NT2/D1 (cell line): ENCODE measurements at regions not wholly inside any gene's neighbourhood (a gene's known extent, or its start where the extent isn't known, plus 50 kb on each side); places are given as distances from the start of the nearest gene placed in this dataset.

Source experiments
- DNase-seq: peaks from one replicate; pipeline ENCODE4 v3.0.0-alpha.2; 2011; ENCODE audit warnings: low read depth, low spot score
- H3K27me3 ChIP-seq: 2 replicates; pipeline ENCODE4 v1.6.0; 2011; ENCODE audit warnings: mild to moderate bottlenecking; ENCODE audit not compliant: insufficient read length, insufficient read depth
- H3K36me3 ChIP-seq: 2 replicates; pipeline ENCODE4 v1.6.1; 2011; ENCODE audit warnings: mild to moderate bottlenecking, low read length, mixed read lengths; ENCODE audit not compliant: insufficient read depth, insufficient read length
- H3K4me1 ChIP-seq: 2 replicates; pipeline ENCODE4 v1.5.1; 2011; ENCODE audit not compliant: insufficient read depth, insufficient read length
- H3K4me3 ChIP-seq: 2 replicates; pipeline ENCODE4 v1.5.1; 2011; ENCODE audit warnings: low read depth; ENCODE audit not compliant: insufficient read length
- H3K9ac ChIP-seq: 2 replicates; pipeline ENCODE4 v1.6.0; 2011; ENCODE audit warnings: low read depth; ENCODE audit not compliant: insufficient read length
- H3K9me3 ChIP-seq: 2 replicates; pipeline ENCODE4 v1.5.1; 2011; ENCODE audit warnings: mild to moderate bottlenecking, low read length; ENCODE audit not compliant: insufficient read depth
- SUZ12 ChIP-seq: IDR thresholded peaks from 2 replicates; pipeline ENCODE4 v1.6.1; 2011; ENCODE audit not compliant: insufficient read length, insufficient read depth; ENCODE audit errors: extremely low read depth
- YY1 ChIP-seq: IDR thresholded peaks from 2 replicates; pipeline ENCODE4 v1.6.1; 2011; ENCODE audit not compliant: insufficient read length, insufficient read depth
- ZNF274 ChIP-seq: IDR thresholded peaks from 2 replicates; pipeline ENCODE4 v1.6.1; 2011; ENCODE audit warnings: mild to moderate bottlenecking, low read depth, low read length

- Histone ChIP-seq H3K4me1 (no peaks in the 10 kb centered on the region), H3K9me3 (no peaks in the 10 kb centered on the region), H3K4me3 (no peak overlapping the region), H3K9ac (no peak overlapping the region), H3K36me3 (no peaks in the 10 kb centered on the region), H3K27me3 (no peaks in the 10 kb centered on the region)
- no peak for TF ChIP-seq SUZ12
- no peak for TF ChIP-seq YY1
- TF ChIP-seq ZNF274, result no peak
- no peak for DNase-seq
These were observed 95.5 kb upstream of the FAR2 start for GRCh38 chr12:29053567-29053966.

- TF ChIP-seq SUZ12 (no peak), YY1 (no peak), ZNF274 (no peak)
- Histone ChIP-seq H3K36me3 (no peaks in the 10 kb centered on the region), H3K4me1 (no peaks in the 10 kb centered on the region), H3K9ac (no peak overlapping the region), H3K4me3 (no peak overlapping the region), H3K9me3 (no peaks in the 10 kb centered on the region), H3K27me3 (no peaks in the 10 kb centered on the region)
- DNase-seq, result no peak
These were observed 94.0 kb upstream of the FAR2 start for GRCh38 chr12:29054858-29055663.

GRCh38 chr12:29066011-29066588 is 83.0 kb upstream of the FAR2 start:
- DNase-seq, result no peak
- Histone ChIP-seq H3K9me3 (no peaks in the 10 kb centered on the region), H3K4me1 (no peaks in the 10 kb centered on the region), H3K9ac (no peak overlapping the region), H3K27me3 (no peaks in the 10 kb centered on the region), H3K4me3 (no peak overlapping the region), H3K36me3 (no peaks in the 10 kb centered on the region)
- TF ChIP-seq SUZ12, result no peak
- TF ChIP-seq YY1, result no peak
- no peak for TF ChIP-seq ZNF274

- Histone ChIP-seq H3K4me3 (no peak overlapping the region), H3K36me3 (no peaks in the 10 kb centered on the region), H3K27me3 (no peaks in the 10 kb centered on the region), H3K9ac (no peak overlapping the region), H3K4me1 (no peaks in the 10 kb centered on the region), H3K9me3 (no peaks in the 10 kb centered on the region)
- no peak for DNase-seq
- no peak for TF ChIP-seq SUZ12
- TF ChIP-seq ZNF274, result no peak
- TF ChIP-seq YY1, result no peak
These were observed 81.6 kb upstream of the FAR2 start for GRCh38 chr12:29067430-29067829.

GRCh38 chr12:29070309-29070708 is 78.8 kb upstream of the FAR2 start:
- H3K4me3 ChIP-seq, result no peak overlapping the region
- no peak overlapping the region for H3K9ac ChIP-seq
- no peaks in the 10 kb centered on the region for H3K4me1 ChIP-seq
- no peaks in the 10 kb centered on the region for H3K36me3 ChIP-seq
- no peaks in the 10 kb centered on the region for H3K27me3 ChIP-seq
- no peak for TF ChIP-seq YY1
- no peak for TF ChIP-seq ZNF274
- TF ChIP-seq SUZ12, result no peak
- DNase-seq, result peak; percentile 63
- no peaks in the 10 kb centered on the region for H3K9me3 ChIP-seq

- Histone ChIP-seq H3K9me3 (no peaks in the 10 kb centered on the region), H3K36me3 (no peaks in the 10 kb centered on the region), H3K9ac (no peak overlapping the region), H3K4me3 (no peak overlapping the region), H3K4me1 (no peaks in the 10 kb centered on the region), H3K27me3 (no peaks in the 10 kb centered on the region)
- DNase-seq, result no peak
- TF ChIP-seq SUZ12 (no peak), ZNF274 (no peak), YY1 (no peak)
These were observed 78.0 kb upstream of the FAR2 start for GRCh38 chr12:29071099-29071498.

- TF ChIP-seq SUZ12, result no peak
- TF ChIP-seq YY1, result no peak
- no peak for TF ChIP-seq ZNF274
- H3K4me1 ChIP-seq, result no peaks in the 10 kb centered on the region
- DNase-seq, result no peak
- H3K36me3 ChIP-seq, result no peaks in the 10 kb centered on the region
- no peak overlapping the region for H3K4me3 ChIP-seq
- no peaks in the 10 kb centered on the region for H3K27me3 ChIP-seq
- H3K9me3 ChIP-seq, result no peaks in the 10 kb centered on the region
- H3K9ac ChIP-seq, result no peak overlapping the region
These were observed 76.4 kb upstream of the FAR2 start for GRCh38 chr12:29072631-29073030.
